ENCODE measurements at regions not wholly inside any gene's neighbourhood (a gene's known extent, or its start where the extent isn't known, plus 50 kb on each side); places are given as distances from the start of the nearest gene placed in this dataset.

DNA sequence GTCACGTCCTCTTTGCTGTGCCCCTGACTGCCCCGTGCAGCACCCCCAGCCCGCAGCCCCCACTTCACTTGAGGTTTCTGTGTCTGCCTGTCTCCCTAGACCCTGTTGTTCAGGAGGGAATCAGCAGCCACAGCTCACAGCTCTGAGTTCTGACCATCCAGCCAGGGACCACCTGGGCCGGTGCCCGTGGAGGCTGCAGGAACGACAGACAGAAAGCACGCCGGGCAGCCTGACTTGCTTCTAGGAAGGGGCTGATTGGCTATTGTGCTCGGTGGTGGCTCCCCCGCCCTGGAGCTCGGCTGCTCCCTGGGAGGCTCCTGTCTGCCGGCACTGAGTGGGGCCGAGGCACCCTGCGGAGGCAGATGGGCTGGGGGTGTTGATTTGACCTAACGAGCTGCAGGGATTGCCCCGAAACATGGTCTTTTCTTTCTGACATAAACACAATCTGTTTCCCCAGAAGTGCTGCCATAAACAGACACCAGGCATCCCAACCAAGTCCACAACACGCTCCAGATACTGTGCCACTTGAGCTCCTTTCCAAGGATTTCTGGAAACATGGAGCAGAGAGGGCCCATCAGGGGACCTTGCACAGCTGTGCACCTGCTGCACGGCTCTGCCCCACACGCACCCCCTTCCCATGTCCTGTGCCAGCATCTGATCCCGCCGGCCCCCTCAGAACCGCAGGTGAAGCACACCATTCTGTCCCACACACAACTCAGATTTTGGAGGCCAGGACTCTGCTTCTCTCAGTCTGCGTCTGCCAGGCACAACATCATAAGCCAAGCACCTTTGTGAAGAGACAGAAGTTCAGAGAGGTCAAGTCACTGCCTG, 855.9 kb downstream of the TBC1D22A start:
- Histone ChIP-seq H3K9me3 (ENCODE audit: control insufficient read depth, insufficient read depth, low read depth, low read length) (no peaks in the 10 kb centered on the region), H3K27me3 (ENCODE audit: control insufficient read depth, insufficient read depth, low read length) (no peaks in the 10 kb centered on the region), H3K27ac (ENCODE audit: low read length) (no peak overlapping the region), H3K4me3 (ENCODE audit: low read depth in 2 of 2, low read length in 2 of 2) (no peak overlapping the region), H3K4me1 (ENCODE audit: control insufficient read depth, insufficient read depth, low read length) (no peaks in the 10 kb centered on the region), H3K36me3 (ENCODE audit: control insufficient read depth, insufficient read depth, low read length) (no peaks in the 10 kb centered on the region)
- ATAC-seq (no peak), DNase-seq (ENCODE audit: low read depth, low spot score) (no peak)
- BruUV-seq (replicated peaks), result no TSS peak
- intact Hi-C loops (cut with micrococcal nuclease; ENCODE audit: unreplicated experiment), result no loop called here
- ChIA-PET CTCF (no interaction called here), POLR2A (no interaction called here)
- TF ChIP-seq TCF7L2 (IDR thresholded peaks at IDR 0.05; ENCODE audit: low read depth, low read length), result no peak
- no peak for TF ChIP-seq SIN3A (IDR thresholded peaks at IDR 0.05; ENCODE audit: borderline replicate concordance, insufficient read depth, low read depth, low read length)
- TF ChIP-seq, protein P1, sequence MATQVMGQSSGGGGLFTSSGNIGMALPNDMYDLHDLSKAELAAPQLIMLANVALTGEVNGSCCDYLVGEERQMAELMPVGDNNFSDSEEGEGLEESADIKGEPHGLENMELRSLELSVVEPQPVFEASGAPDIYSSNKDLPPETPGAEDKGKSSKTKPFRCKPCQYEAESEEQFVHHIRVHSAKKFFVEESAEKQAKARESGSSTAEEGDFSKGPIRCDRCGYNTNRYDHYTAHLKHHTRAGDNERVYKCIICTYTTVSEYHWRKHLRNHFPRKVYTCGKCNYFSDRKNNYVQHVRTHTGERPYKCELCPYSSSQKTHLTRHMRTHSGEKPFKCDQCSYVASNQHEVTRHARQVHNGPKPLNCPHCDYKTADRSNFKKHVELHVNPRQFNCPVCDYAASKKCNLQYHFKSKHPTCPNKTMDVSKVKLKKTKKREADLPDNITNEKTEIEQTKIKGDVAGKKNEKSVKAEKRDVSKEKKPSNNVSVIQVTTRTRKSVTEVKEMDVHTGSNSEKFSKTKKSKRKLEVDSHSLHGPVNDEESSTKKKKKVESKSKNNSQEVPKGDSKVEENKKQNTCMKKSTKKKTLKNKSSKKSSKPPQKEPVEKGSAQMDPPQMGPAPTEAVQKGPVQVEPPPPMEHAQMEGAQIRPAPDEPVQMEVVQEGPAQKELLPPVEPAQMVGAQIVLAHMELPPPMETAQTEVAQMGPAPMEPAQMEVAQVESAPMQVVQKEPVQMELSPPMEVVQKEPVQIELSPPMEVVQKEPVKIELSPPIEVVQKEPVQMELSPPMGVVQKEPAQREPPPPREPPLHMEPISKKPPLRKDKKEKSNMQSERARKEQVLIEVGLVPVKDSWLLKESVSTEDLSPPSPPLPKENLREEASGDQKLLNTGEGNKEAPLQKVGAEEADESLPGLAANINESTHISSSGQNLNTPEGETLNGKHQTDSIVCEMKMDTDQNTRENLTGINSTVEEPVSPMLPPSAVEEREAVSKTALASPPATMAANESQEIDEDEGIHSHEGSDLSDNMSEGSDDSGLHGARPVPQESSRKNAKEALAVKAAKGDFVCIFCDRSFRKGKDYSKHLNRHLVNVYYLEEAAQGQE (IDR thresholded peaks at IDR 0.05; ENCODE audit: insufficient read depth in 1 of 2, low read depth in 2 of 2, low read length in 1 of 2), result no peak
- no peak for TF ChIP-seq POLR2AphosphoS5 (IDR thresholded peaks at IDR 0.05; ENCODE audit: low read depth, low read length)
- TF ChIP-seq, protein P2, sequence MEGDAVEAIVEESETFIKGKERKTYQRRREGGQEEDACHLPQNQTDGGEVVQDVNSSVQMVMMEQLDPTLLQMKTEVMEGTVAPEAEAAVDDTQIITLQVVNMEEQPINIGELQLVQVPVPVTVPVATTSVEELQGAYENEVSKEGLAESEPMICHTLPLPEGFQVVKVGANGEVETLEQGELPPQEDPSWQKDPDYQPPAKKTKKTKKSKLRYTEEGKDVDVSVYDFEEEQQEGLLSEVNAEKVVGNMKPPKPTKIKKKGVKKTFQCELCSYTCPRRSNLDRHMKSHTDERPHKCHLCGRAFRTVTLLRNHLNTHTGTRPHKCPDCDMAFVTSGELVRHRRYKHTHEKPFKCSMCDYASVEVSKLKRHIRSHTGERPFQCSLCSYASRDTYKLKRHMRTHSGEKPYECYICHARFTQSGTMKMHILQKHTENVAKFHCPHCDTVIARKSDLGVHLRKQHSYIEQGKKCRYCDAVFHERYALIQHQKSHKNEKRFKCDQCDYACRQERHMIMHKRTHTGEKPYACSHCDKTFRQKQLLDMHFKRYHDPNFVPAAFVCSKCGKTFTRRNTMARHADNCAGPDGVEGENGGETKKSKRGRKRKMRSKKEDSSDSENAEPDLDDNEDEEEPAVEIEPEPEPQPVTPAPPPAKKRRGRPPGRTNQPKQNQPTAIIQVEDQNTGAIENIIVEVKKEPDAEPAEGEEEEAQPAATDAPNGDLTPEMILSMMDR (IDR thresholded peaks at IDR 0.05), result no peak
- in situ Hi-C loops (cut with HindIII; ENCODE audit: low pct_unique_long_range_greater_than_20kb, low sequenced_read_pairs), result no loop called here

DNA sequence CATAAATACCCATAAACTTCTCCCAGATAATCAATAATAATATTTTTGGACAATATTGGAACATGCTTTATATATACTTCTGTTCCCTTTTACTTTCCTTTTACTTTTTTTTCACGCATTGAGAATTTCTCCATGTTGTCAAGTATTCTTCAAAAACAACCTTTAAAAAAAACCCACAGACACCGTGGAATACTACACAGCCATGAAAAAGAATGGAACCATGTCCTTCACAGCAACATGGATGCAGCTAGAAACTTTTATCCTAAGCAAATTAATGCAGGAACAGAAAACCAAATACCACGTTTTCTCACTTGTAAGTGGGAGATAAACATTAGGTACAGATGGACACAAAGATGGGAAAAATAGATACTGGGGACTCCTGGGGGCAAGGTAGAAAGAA, 854.7 kb downstream of the TBC1D22A start:
- no peak for TF ChIP-seq SIN3A (IDR thresholded peaks at IDR 0.05; ENCODE audit: borderline replicate concordance, insufficient read depth, low read depth, low read length)
- Histone ChIP-seq H3K4me3 (ENCODE audit: low read depth in 2 of 2, low read length in 2 of 2) (no peak overlapping the region), H3K4me1 (ENCODE audit: control insufficient read depth, insufficient read depth, low read length) (no peaks in the 10 kb centered on the region), H3K36me3 (ENCODE audit: control insufficient read depth, insufficient read depth, low read length) (no peaks in the 10 kb centered on the region), H3K27me3 (ENCODE audit: control insufficient read depth, insufficient read depth, low read length) (no peaks in the 10 kb centered on the region), H3K27ac (ENCODE audit: low read length) (no peak overlapping the region), H3K9me3 (ENCODE audit: control insufficient read depth, insufficient read depth, low read depth, low read length) (no peaks in the 10 kb centered on the region)
- DNase-seq (ENCODE audit: low read depth, low spot score) (no peak), ATAC-seq (no peak)
- intact Hi-C loops (cut with micrococcal nuclease; ENCODE audit: unreplicated experiment) (no loop called here), in situ Hi-C loops (cut with HindIII; ENCODE audit: low pct_unique_long_range_greater_than_20kb, low sequenced_read_pairs) (no loop called here)
- BruUV-seq (replicated peaks), result no TSS peak
- CTCF ChIA-PET, result no interaction called here
- POLR2A ChIA-PET, result no interaction called here

DNA sequence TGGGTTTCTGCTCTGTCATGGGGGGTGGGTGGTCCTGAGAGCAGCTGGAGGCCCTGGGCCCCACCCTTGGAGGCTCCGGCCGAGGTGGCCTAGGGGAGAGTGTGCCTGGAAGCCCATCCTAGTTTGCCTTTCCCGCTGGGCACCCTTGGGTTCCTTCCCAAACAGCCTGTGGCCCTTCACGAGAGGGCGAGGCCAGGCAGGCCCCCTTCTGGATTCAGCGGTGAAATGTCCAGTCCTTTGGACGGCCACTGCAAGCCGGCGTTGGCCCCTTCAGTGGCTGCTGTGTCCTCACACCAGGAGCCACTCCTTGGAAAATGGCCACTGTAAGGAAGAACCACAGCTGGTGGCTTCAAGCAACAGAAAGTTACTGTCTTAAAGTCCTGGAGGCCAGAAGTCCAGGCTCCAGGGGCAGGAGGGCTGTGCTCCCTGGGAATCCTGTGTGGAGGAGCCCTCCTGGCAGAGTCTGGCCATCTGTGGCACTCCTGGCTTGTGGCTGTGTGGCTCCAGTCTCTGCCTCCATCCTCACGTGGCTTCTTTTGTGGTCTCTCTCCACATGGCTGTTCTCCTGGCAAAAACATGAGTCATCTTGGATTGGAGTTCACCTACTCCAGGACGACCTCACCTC, 854.1 kb downstream of the TBC1D22A start:
- CTCF ChIA-PET, result no interaction called here
- Histone ChIP-seq H3K4me1 (ENCODE audit: control insufficient read depth, insufficient read depth, low read length) (no peaks in the 10 kb centered on the region), H3K9me3 (ENCODE audit: control insufficient read depth, insufficient read depth, low read depth, low read length) (no peaks in the 10 kb centered on the region), H3K27me3 (ENCODE audit: control insufficient read depth, insufficient read depth, low read length) (no peaks in the 10 kb centered on the region), H3K27ac (ENCODE audit: low read length) (no peak overlapping the region), H3K36me3 (ENCODE audit: control insufficient read depth, insufficient read depth, low read length) (no peaks in the 10 kb centered on the region), H3K4me3 (ENCODE audit: low read depth in 2 of 2, low read length in 2 of 2) (no peak overlapping the region)
- intact Hi-C loops (cut with micrococcal nuclease; ENCODE audit: unreplicated experiment), result no loop called here
- no peak for ATAC-seq
- POLR2A ChIA-PET, result no interaction called here
- no peak for DNase-seq (ENCODE audit: low read depth, low spot score)
- TF ChIP-seq, protein P1 (IDR thresholded peaks at IDR 0.05; ENCODE audit: insufficient read depth in 1 of 2, low read depth in 2 of 2, low read length in 1 of 2), result no peak
- TF ChIP-seq, protein P2 (IDR thresholded peaks at IDR 0.05), result no peak
- TF ChIP-seq TCF7L2 (IDR thresholded peaks at IDR 0.05; ENCODE audit: low read depth, low read length) (no peak), SIN3A (IDR thresholded peaks at IDR 0.05; ENCODE audit: borderline replicate concordance, insufficient read depth, low read depth, low read length) (no peak), POLR2AphosphoS5 (IDR thresholded peaks at IDR 0.05; ENCODE audit: low read depth, low read length) (no peak)
- in situ Hi-C loops (cut with HindIII; ENCODE audit: low pct_unique_long_range_greater_than_20kb, low sequenced_read_pairs), result no loop called here
- no TSS peak for BruUV-seq (replicated peaks)

Measured in Panc1 (cell line).